Keratinocyte (primary cell): ENCODE measurements at regions not wholly inside any gene's neighbourhood (a gene's known extent, or its start where the extent isn't known, plus 50 kb on each side); places are given as distances from the start of the nearest gene placed in this dataset.

Experiments
- DNase-seq: peaks from one replicate; pipeline ENCODE4 v3.0.0-alpha.2; 2011; ENCODE audit warnings: low read depth, missing footprints, low spot score
- FAIRE-seq: peaks from 2 replicates; lab custom pipeline; 2011; peaks lifted over from hg19 to GRCh38; lab: Jason Lieb, UNC
- H2AFZ ChIP-seq: 2 replicates; pipeline ENCODE4 v1.6.0; 2012; ENCODE audit warnings: low read length, control low read depth, inconsistent platforms; ENCODE audit not compliant: control insufficient read depth
- H3K27ac ChIP-seq: 2 replicates; pipeline ENCODE4 v1.5.1; 2011; ENCODE audit warnings: low read length; ENCODE audit not compliant: control insufficient read depth, insufficient read depth
- H3K27me3 ChIP-seq: 3 replicates; pipeline ENCODE4 v1.6.0; 2011; ENCODE audit warnings: low read length; ENCODE audit not compliant: control insufficient read depth, insufficient read depth; ENCODE audit errors: extremely low read depth
- H3K36me3 ChIP-seq, 2 experiments: 2 replicates in 1 of 2; 3 replicates in 1 of 2; pipeline ENCODE4 v1.5.1; 2011; ENCODE audit warnings: low read length in 2 of 2, mild to moderate bottlenecking in 1 of 2; ENCODE audit not compliant: control insufficient read depth in 2 of 2, insufficient read depth in 2 of 2; ENCODE audit errors: extremely low read depth in 1 of 2
- H3K4me1 ChIP-seq: 3 replicates; pipeline ENCODE4 v1.5.1; 2011; ENCODE audit warnings: low read length; ENCODE audit not compliant: control insufficient read depth, insufficient read depth; ENCODE audit errors: extremely low read depth
- H3K4me2 ChIP-seq: 3 replicates; pipeline ENCODE4 v1.6.0; 2011; ENCODE audit warnings: low read depth, low read length; ENCODE audit not compliant: control insufficient read depth, insufficient read depth; ENCODE audit errors: extremely low read depth
- H3K4me3 ChIP-seq, 3 experiments: fragments of 200-600 bp in 1 of 3; sonication (generic) in 1 of 3; 2 replicates in 2 of 3; 3 replicates in 1 of 3; pipeline ENCODE4 v1.5.1; 2011 to 2016; ENCODE audit warnings: low read length in 3 of 3, mild to moderate bottlenecking in 3 of 3, control low read depth in 2 of 3, inconsistent platforms in 1 of 3, low read depth in 1 of 3, mixed read lengths in 1 of 3, mixed run types in 1 of 3, moderate library complexity in 1 of 3; ENCODE audit not compliant: control insufficient read depth in 2 of 3, insufficient read depth in 2 of 3; ENCODE audit errors: extremely low read depth in 1 of 3
- H3K79me2 ChIP-seq: 2 replicates; pipeline ENCODE4 v1.6.0; 2012; ENCODE audit warnings: low read length; ENCODE audit not compliant: control insufficient read depth, insufficient read depth
- H3K9ac ChIP-seq: 3 replicates; pipeline ENCODE4 v1.6.0; 2011; ENCODE audit warnings: low read length; ENCODE audit not compliant: control insufficient read depth, insufficient read depth; ENCODE audit errors: extremely low read depth
- H3K9me1 ChIP-seq: 3 replicates; pipeline ENCODE4 v1.6.0; 2011; ENCODE audit warnings: low read length; ENCODE audit not compliant: control insufficient read depth, insufficient read depth; ENCODE audit errors: extremely low read depth
- H3K9me3 ChIP-seq: 2 replicates; pipeline ENCODE4 v1.5.1; 2012; ENCODE audit warnings: low read depth, low read length; ENCODE audit not compliant: control insufficient read depth
- H4K20me1 ChIP-seq: 3 replicates; pipeline ENCODE4 v1.6.0; 2011; ENCODE audit warnings: low read length; ENCODE audit not compliant: control insufficient read depth, insufficient read depth; ENCODE audit errors: extremely low read depth
- EZH2 ChIP-seq: IDR thresholded peaks from one replicate; pipeline ENCODE4 v1.6.1; 2012; ENCODE audit warnings: inconsistent platforms, mild to moderate bottlenecking, low read length, moderate library complexity
- dilution Hi-C: fragments of 300-500 bp; cut with MboI; formaldehyde crosslinking; loops from one replicate; pipeline ENCODE4 v1.7.0; 2020; ENCODE audit warnings: low sequenced_read_pairs; ENCODE audit not compliant: extremely low pct_ligation_motif_present
- TF ChIP-seq, protein P1 (sequence below), 3 experiments: IDR thresholded peaks in 1 of 3; conservative IDR thresholded peaks in 1 of 3; optimal IDR thresholded peaks in 1 of 3; 2 replicates in 2 of 3; 3 replicates in 1 of 3; pipeline versions ENCODE3 to v1.5.1; 2011; ENCODE audit warnings: low read length in 3 of 3, mild to moderate bottlenecking in 3 of 3, moderate library complexity in 2 of 3, control low read depth in 1 of 3, inconsistent platforms in 1 of 3; ENCODE audit not compliant: insufficient read depth in 2 of 3; ENCODE audit errors: extremely low read depth in 1 of 3

DNA sequence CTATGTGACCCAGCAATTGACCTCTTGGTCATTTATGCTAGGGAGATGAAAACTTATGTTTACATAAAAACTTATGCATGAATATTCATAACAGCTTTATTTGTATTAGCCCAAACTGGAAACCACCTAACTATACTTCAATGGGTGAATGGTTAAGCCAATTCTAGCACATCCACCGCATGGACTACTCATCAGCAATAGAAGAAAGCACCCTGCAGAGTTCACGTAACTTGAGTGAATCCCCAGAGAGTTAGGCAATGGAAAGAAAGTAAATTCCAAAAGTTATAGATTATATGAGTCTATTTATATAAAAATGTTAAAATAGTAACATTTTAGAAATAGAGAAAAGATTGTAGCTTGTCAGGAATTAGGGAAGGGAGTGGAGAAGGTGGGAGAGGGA lies 60.2 kb upstream of the NRG3 start:
- Histone ChIP-seq H3K9me1 (no peaks in the 10 kb centered on the region), H3K9ac (no peak overlapping the region), H3K4me3 (no peak overlapping the region), H3K27me3 (no peaks in the 10 kb centered on the region), H3K36me3 (no peaks in the 10 kb centered on the region), H3K4me2 (no peak overlapping the region), H3K4me1 (no peaks in the 10 kb centered on the region), H3K27ac (no peak overlapping the region), H3K79me2 (no peaks in the 10 kb centered on the region), H4K20me1 (no peaks in the 10 kb centered on the region), H2AFZ (no peak overlapping the region), H3K9me3 (no peaks in the 10 kb centered on the region)
- no peak for DNase-seq
- dilution Hi-C loops, result no loop called here
- no peak for TF ChIP-seq EZH2
- TF ChIP-seq, protein P1, sequence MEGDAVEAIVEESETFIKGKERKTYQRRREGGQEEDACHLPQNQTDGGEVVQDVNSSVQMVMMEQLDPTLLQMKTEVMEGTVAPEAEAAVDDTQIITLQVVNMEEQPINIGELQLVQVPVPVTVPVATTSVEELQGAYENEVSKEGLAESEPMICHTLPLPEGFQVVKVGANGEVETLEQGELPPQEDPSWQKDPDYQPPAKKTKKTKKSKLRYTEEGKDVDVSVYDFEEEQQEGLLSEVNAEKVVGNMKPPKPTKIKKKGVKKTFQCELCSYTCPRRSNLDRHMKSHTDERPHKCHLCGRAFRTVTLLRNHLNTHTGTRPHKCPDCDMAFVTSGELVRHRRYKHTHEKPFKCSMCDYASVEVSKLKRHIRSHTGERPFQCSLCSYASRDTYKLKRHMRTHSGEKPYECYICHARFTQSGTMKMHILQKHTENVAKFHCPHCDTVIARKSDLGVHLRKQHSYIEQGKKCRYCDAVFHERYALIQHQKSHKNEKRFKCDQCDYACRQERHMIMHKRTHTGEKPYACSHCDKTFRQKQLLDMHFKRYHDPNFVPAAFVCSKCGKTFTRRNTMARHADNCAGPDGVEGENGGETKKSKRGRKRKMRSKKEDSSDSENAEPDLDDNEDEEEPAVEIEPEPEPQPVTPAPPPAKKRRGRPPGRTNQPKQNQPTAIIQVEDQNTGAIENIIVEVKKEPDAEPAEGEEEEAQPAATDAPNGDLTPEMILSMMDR (optimal IDR thresholded peaks at IDR 0.05 in 1 of 3, IDR thresholded peaks at IDR 0.05 in 1 of 3, conservative IDR thresholded peaks at IDR 0.05 in 1 of 3; ENCODE audit: extremely low read depth in 1 of 3, insufficient read depth in 2 of 3, low read length in 3 of 3), result no peak
- no peak for FAIRE-seq

DNA sequence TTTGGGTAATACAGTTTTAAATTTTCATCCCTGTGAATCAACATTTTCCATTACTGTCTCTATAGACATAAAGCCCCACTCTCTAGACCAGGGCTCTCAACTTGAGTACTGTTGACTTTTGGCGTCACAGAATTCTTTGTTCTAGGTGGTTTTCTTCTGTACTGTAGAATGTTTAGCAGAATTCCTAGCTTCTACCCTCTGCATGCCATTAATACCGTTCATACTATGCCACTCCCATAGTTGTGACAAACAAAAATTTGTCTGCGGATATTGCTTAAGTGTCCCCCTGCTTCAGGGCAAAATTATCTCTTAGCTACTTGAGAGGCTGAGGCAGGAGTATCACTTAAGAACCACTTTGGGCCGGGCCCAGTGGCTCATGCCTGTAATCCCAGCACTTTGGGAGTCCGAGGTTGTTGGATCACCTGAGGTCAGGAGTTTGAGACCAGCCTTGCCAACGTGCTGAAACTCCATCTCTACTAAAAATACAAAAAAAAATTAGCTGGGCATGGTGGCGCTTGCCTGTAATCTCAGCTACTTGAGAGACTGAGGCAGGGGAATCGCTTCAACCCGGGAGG lies 57.3 kb upstream of the NRG3 start:
- Histone ChIP-seq H3K9ac (no peak overlapping the region), H2AFZ (no peak overlapping the region), H3K27me3 (no peaks in the 10 kb centered on the region), H3K79me2 (no peaks in the 10 kb centered on the region), H3K9me1 (no peaks in the 10 kb centered on the region), H3K4me3 (no peak overlapping the region), H3K4me2 (no peak overlapping the region), H3K4me1 (no peaks in the 10 kb centered on the region), H3K9me3 (no peaks in the 10 kb centered on the region), H3K27ac (no peak overlapping the region), H3K36me3 (no peaks in the 10 kb centered on the region), H4K20me1 (no peaks in the 10 kb centered on the region)
- no peak for DNase-seq
- TF ChIP-seq EZH2, result no peak
- TF ChIP-seq, protein P1 (optimal IDR thresholded peaks at IDR 0.05 in 1 of 3, IDR thresholded peaks at IDR 0.05 in 1 of 3, conservative IDR thresholded peaks at IDR 0.05 in 1 of 3; ENCODE audit: extremely low read depth in 1 of 3, insufficient read depth in 2 of 3, low read length in 3 of 3), result no peak
- no peak for FAIRE-seq
- dilution Hi-C loops, result no loop called here
